ENCODE measurements at regions not wholly inside any gene's neighbourhood (a gene's known extent, or its start where the extent isn't known, plus 50 kb on each side); places are given as distances from the start of the nearest gene placed in this dataset.
"Not testable (repeated sequence)": the region's sequence is repeated elsewhere in the genome, so short reads cannot be mapped to it uniquely, and the experiment has no call there.

DNA sequence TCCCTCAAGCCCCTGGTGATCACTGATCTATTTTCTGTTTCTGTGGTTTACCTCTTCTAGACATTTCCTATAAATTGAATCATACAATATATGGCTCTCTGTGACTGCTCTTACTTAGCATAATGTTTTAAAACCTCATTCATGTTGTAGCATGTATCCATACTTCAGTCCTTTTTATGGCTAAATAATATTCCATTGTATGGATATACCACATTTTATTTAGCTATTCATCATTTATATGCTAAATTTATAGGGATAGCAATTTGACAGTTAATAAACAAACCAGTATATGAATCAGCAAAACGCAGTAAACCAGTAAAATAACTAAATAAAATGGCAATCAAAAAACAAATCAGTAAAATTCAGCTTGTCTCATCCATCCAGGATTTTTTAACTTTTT lies 286.1 kb upstream of the HNRNPA3 start:
- Histone ChIP-seq H3K27me3 (ENCODE audit: insufficient read depth, low read depth) (no peaks in the 10 kb centered on the region), H3K79me2 (ENCODE audit: low read depth) (no peaks in the 10 kb centered on the region), H2AFZ (no peak overlapping the region), H3K9me2 (ENCODE audit: insufficient read depth) (0 out of 2 replicates have a peak, but pooled peaks cover 5% of the 10 kb centered on the region), H3K4me3 (no peak overlapping the region), H3K4me1 (replicated peaks; ENCODE audit: insufficient read depth) (no peaks in the 10 kb centered on the region), H3K36me3 (ENCODE audit: low read depth) (no peaks in the 10 kb centered on the region), H3K9me3 (ENCODE audit: insufficient read depth, low read depth) (no peaks in the 10 kb centered on the region), H3K27ac (no peak overlapping the region), H3K4me2 (no peak overlapping the region), H4K20me1 (ENCODE audit: insufficient read depth) (no peaks in the 10 kb centered on the region), H3F3A (ENCODE audit: insufficient read depth, low read depth) (no peaks in the 10 kb centered on the region)
- CTCF ChIA-PET = no interaction called here
- POLR2A ChIA-PET (ENCODE audit: unreplicated experiment) = no interaction called here
- TF ChIP-seq, protein P1, sequence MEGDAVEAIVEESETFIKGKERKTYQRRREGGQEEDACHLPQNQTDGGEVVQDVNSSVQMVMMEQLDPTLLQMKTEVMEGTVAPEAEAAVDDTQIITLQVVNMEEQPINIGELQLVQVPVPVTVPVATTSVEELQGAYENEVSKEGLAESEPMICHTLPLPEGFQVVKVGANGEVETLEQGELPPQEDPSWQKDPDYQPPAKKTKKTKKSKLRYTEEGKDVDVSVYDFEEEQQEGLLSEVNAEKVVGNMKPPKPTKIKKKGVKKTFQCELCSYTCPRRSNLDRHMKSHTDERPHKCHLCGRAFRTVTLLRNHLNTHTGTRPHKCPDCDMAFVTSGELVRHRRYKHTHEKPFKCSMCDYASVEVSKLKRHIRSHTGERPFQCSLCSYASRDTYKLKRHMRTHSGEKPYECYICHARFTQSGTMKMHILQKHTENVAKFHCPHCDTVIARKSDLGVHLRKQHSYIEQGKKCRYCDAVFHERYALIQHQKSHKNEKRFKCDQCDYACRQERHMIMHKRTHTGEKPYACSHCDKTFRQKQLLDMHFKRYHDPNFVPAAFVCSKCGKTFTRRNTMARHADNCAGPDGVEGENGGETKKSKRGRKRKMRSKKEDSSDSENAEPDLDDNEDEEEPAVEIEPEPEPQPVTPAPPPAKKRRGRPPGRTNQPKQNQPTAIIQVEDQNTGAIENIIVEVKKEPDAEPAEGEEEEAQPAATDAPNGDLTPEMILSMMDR (conservative IDR thresholded peaks at IDR 0.05) = no peak
- TF ChIP-seq EZH2 (IDR thresholded peaks at IDR 0.05; ENCODE audit: low read depth) = no peak
- intact Hi-C loops (cut with micrococcal nuclease; ENCODE audit: unreplicated experiment) = no loop called here
- BruUV-seq (replicated peaks) = no TSS peak
- no peak for DNase-seq

DNA sequence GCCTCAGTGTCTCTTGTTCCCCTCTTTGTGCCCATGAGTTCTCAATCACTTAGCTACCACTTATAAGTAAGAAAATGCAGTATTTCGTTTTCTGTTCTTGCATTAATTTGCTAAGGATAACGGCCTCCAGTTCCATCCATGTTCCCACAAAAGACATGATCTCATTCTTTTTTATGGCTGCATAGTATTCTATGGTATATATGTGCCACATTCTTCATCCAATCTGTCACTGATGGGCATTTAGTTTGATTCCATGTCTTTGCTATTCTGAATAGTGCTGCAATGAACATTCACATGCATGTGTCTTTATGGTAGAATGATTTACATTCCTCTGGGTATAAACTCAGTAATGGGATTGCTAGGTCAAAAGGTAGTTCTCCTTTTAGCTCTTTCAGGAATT lies 283.2 kb upstream of the HNRNPA3 start:
- H4K20me1 ChIP-seq (ENCODE audit: insufficient read depth) = not testable (repeated sequence)

DNA sequence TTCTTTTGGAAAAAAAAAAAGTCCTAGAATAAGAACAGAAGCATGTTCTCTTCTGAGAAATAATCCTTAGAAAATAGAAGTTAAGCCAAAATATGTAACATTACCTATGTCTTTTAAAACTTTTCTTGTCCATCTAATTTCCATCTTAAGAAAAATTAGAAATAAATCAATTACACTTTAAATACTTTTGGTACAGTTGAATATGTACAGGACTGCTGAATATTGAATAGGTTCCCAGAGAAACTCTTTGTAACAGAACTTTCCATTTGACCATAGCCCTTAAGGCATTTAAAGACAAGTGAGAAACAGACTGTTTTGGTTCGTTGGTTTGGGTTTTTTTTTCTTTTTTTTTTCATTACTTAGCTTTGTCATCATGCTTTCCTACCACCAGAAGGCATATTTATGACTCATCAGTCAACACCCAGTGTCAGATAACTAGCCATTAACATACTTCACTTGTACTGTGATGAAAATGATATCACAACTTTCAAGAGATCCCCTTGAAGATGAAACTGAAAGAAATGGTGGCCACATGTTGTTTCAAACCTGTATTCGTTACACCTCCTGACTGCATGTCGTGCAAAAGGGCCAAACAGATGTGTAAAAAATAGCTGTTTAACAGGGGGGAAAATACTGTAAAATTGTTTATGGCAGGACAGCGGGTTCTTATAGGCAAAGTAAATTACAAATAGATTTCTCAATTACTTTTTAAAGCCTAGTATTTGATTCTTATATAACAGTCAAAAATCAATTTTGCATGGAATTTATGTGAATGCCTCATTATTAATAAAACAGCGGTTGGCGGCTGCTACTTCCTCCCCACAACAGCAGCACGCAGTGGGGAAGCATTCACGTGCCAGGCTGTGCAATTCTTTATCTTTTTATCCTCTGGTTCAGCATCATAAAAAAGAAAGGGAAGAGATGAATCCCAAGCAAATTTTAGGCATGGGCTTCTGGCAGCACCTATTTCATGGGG lies 280.7 kb upstream of the HNRNPA3 start:
- H3K36me3 ChIP-seq (ENCODE audit: low read depth) = no peaks in the 10 kb centered on the region
- intact Hi-C loops (cut with micrococcal nuclease; ENCODE audit: unreplicated experiment) = loop anchor here (5.0 kb wide), 1 partner anchor 215 kb away; no protein-coding TSS in a partner anchor
- H3K4me2 ChIP-seq = peak overlapping the region; percentile 34
- no peak overlapping the region for H3K4me3 ChIP-seq
- no peaks in the 10 kb centered on the region for H3K79me2 ChIP-seq (ENCODE audit: low read depth)
- H3K4me1 ChIP-seq (replicated peaks; ENCODE audit: insufficient read depth) = no peaks in the 10 kb centered on the region
- 0 out of 2 replicates have a peak, but pooled peaks cover 5% of the 10 kb centered on the region for H3K9me2 ChIP-seq (ENCODE audit: insufficient read depth)
- no peaks in the 10 kb centered on the region for H3K27me3 ChIP-seq (ENCODE audit: insufficient read depth, low read depth)
- H3K27ac ChIP-seq = no peak overlapping the region
- H3K9me3 ChIP-seq (ENCODE audit: insufficient read depth, low read depth) = no peaks in the 10 kb centered on the region
- no peaks in the 10 kb centered on the region for H4K20me1 ChIP-seq (ENCODE audit: insufficient read depth)
- TF ChIP-seq, protein P1 (conservative IDR thresholded peaks at IDR 0.05) = no peak
- TF ChIP-seq EZH2 (IDR thresholded peaks at IDR 0.05; ENCODE audit: low read depth) = no peak
- peak in 1 of 2 experiments; percentile 49 for DNase-seq
- 0 out of 2 replicates have a peak overlapping the region, but pooled peaks have one; percentile 10 for H2AFZ ChIP-seq
- no TSS peak for BruUV-seq (replicated peaks)
- H3F3A ChIP-seq (ENCODE audit: insufficient read depth, low read depth) = no peaks in the 10 kb centered on the region
- ChIA-PET CTCF (no interaction called here), POLR2A (ENCODE audit: unreplicated experiment) (no interaction called here)

More for the DNA sequence above, 283.2 kb upstream of the HNRNPA3 start:
- H3F3A ChIP-seq (ENCODE audit: insufficient read depth, low read depth); H3K4me1 ChIP-seq (replicated peaks; ENCODE audit: insufficient read depth); H3K9me3 ChIP-seq (ENCODE audit: insufficient read depth, low read depth); H3K9me2 ChIP-seq (ENCODE audit: insufficient read depth); H3K79me2 ChIP-seq (ENCODE audit: low read depth); H3K36me3 ChIP-seq (ENCODE audit: low read depth); intact Hi-C loops (cut with micrococcal nuclease; ENCODE audit: unreplicated experiment); CTCF ChIA-PET; H3K4me2 ChIP-seq; H3K4me3 ChIP-seq; H2AFZ ChIP-seq; H3K27me3 ChIP-seq (ENCODE audit: insufficient read depth, low read depth); DNase-seq; H3K27ac ChIP-seq; POLR2A ChIA-PET (ENCODE audit: unreplicated experiment); BruUV-seq (replicated peaks): not testable (repeated sequence)

Data from PC-9 (cell line).